T-cell (primary cell): ENCODE measurements at regions not wholly inside any gene's neighbourhood (a gene's known extent, or its start where the extent isn't known, plus 50 kb on each side); places are given as distances from the start of the nearest gene placed in this dataset.

Experiments
- ATAC-seq, 4 experiments: fragments of 200-7000 bp in 3 of 4; fragments of 150-1000 bp in 1 of 4; cut with Tn5 transposase; replicated peaks in 1 of 4; 1 replicate in 3 of 4; 2 replicates in 1 of 4; pipeline ENCODE4 v1.10.0; 2021; ENCODE audit warnings: moderate library complexity in 3 of 4, mild to moderate bottlenecking in 2 of 4, moderate number of reproducible peaks in 1 of 4
- CTCF ChIA-PET, 2 donors: fragments of 300-600 bp; sonication (Branson Sonifier 250); formaldehyde crosslinking; loops; one replicate each; lab custom pipeline; 2022; ENCODE audit warnings: antibody characterized with exemption in 2 of 2; lab: Charles Lee
- POLR2A ChIA-PET, 2 donors: fragments of 300-600 bp; sonication (Branson Sonifier 250); formaldehyde crosslinking; loops; one replicate each; lab custom pipeline; 2022; ENCODE audit warnings: antibody characterized with exemption in 2 of 2; lab: Charles Lee
- DNase-seq, 35 experiments: peaks; one replicate each; pipeline versions ENCODE4 v3.0.0 to v3.0.0-alpha.2; 2013 to 2023
- H3K27ac ChIP-seq: one replicate; pipeline ENCODE4 v1.5.1; 2013; ENCODE audit warnings: low read length
- H3K27me3 ChIP-seq, 2 experiments: replicated peaks in 1 of 2; 1 replicate in 1 of 2; 2 replicates in 1 of 2; pipeline versions ENCODE4 v1.6.1 to v1.7.0; 2013; ENCODE audit warnings: low read length in 1 of 2, mixed read lengths in 1 of 2; ENCODE audit not compliant: control insufficient read depth in 2 of 2, insufficient read depth in 2 of 2; ENCODE audit errors: extremely low read depth in 1 of 2
- H3K36me3 ChIP-seq, 2 donors: 1 replicate in 1 of 2; 2 replicates in 1 of 2; pipeline versions ENCODE4 v1.6.1 to v1.7.0; 2013; ENCODE audit warnings: low read length in 1 of 2; ENCODE audit not compliant: control insufficient read depth in 2 of 2, insufficient read depth in 1 of 2; ENCODE audit errors: extremely low read depth in 1 of 2
- H3K4me1 ChIP-seq, 2 experiments: 1 replicate in 1 of 2; 2 replicates in 1 of 2; pipeline versions ENCODE4 v1.6.1 to v1.7.0; 2013; ENCODE audit warnings: low read length in 2 of 2, mixed read lengths in 1 of 2; ENCODE audit not compliant: insufficient read depth in 2 of 2, control insufficient read depth in 1 of 2; ENCODE audit errors: extremely low read depth in 1 of 2
- H3K4me3 ChIP-seq, 2 donors: 1 replicate in 1 of 2; 2 replicates in 1 of 2; pipeline versions ENCODE4 v1.5.1 to v1.7.0; 2013; ENCODE audit warnings: mild to moderate bottlenecking in 2 of 2, low read length in 1 of 2, moderate library complexity in 1 of 2; ENCODE audit not compliant: control insufficient read depth in 1 of 2; ENCODE audit errors: extremely low read depth in 1 of 2
- H3K9me3 ChIP-seq: 2 replicates; pipeline ENCODE4 v1.7.0; 2013
- H3K27ac Mint-ChIP-seq, 2 donors: one replicate each; pipeline ENCODE4 v1.8.0; 2020 to 2021; ENCODE audit warnings: mild to moderate bottlenecking in 2 of 2, mixed read lengths in 2 of 2
- H3K27me3 Mint-ChIP-seq, 2 donors: one replicate each; pipeline ENCODE4 v1.8.0; 2021 to 2022; ENCODE audit warnings: mixed read lengths in 2 of 2
- H3K36me3 Mint-ChIP-seq: one replicate; pipeline ENCODE4 v1.8.0; 2021; ENCODE audit warnings: mixed read lengths
- H3K4me1 Mint-ChIP-seq, 3 donors: one replicate each; pipeline ENCODE4 v1.8.0; 2020 to 2022; ENCODE audit warnings: mixed read lengths in 3 of 3, mild to moderate bottlenecking in 1 of 3
- H3K4me3 Mint-ChIP-seq, 3 donors: one replicate each; pipeline ENCODE4 v1.8.0; 2020 to 2022; ENCODE audit warnings: mild to moderate bottlenecking in 3 of 3, mixed read lengths in 3 of 3, moderate library complexity in 3 of 3
- H3K9me3 Mint-ChIP-seq, 3 donors: one replicate each; pipeline ENCODE4 v1.8.0; 2020 to 2022; ENCODE audit warnings: mixed read lengths in 3 of 3
- WGBS: methylation state at CpG from one replicate; pipeline ENCODE4 v1.1.5; 2013; ENCODE audit warnings: missing lambda C conversion rate; ENCODE audit not compliant: insufficient coverage; 5-methylcytosine and 5-hydroxymethylcytosine counted together

DNA sequence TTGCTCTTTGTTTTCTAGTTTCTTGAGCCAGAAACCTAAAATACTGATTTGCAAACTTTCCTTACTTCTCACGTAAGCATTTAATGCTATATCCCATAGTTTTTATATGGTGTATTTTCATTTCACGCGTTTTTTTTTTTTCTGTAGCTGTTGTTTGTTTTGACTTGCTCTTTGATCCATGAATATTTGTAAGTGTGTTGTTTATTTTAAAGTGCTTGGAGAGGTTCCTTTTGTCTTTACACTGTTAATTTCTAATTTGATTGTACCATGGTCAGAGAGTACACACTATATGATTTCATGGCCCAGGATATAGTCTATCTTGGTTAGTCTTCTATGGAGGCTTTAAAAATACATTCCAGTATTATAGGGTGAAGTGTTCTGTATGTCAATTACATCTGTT lies 84.8 kb upstream of the RNF217 start:
- Histone ChIP-seq H3K4me1 (peaks cover 0 to 4% of the 10 kb centered on the region in 2 experiments), H3K9me3 (no peaks in the 10 kb centered on the region), H3K36me3 (no peaks in the 10 kb centered on the region), H3K27me3 (peaks cover 0 to 6% of the 10 kb centered on the region in 2 experiments), H3K27ac (no peak overlapping the region), H3K4me3 (no peak overlapping the region)
- H3K4me3 Mint-ChIP-seq, result no peak overlapping the region
- no peaks in the 10 kb centered on the region for H3K9me3 Mint-ChIP-seq
- H3K36me3 Mint-ChIP-seq, result no peaks in the 10 kb centered on the region
- no peak for DNase-seq
- no CpG with 5 or more reads among the region's 3 CpGs for WGBS
- POLR2A ChIA-PET, result no interaction called here
- ATAC-seq, result no peak
- H3K4me1 Mint-ChIP-seq, result peaks cover 1 to 5% (median 3%) of the 10 kb centered on the region in 3 donors
- CTCF ChIA-PET, result interaction anchor here in 1 of 2 donors (0.6 kb wide), 1 partner anchor 110 kb away, joined by 3 read pairs; no protein-coding TSS in a partner anchor
- H3K27ac Mint-ChIP-seq, result no peak overlapping the region
- H3K27me3 Mint-ChIP-seq, result peaks cover 3 to 7% of the 10 kb centered on the region in 2 donors

DNA sequence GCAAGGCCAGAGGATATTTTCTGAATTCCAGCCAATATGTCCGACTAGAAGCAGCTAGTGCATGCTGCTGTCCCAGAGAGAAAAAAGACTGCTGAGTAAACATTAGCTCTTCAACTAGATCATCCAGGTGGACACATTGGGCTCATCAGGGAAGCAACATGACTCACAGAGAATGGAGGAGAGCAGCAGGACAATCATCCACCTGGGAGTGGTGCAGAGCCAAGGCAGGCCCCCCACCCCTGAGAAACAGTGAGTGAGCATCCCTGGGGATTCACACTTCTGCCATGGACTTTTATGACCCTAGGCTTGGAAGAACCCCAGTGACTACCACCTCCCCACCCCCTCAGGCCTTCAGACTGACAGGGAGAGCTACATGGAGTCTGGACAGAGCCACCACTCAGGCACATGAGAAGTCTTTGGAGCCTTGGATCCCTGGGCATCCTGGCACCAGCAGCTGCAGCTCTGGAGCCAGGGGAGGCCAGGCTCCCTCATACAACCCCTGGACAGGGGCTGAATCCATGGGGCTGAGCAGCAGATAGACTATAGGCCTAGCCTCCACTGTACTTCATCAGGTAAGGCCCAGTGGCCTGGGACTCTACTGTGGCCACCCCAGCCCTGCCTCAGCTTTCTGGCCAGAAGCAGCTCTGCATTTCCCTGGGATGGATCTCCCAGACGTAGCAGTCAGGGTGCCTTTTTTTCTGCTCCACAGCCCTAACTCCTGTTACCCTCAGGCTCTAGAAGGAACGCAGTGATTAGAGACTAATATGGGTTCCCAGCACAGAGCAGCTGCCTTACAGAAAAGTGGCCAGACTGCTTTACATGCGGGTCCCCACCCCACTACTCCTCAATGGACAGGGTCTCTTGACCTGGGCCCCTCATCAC lies 82.9 kb upstream of the RNF217 start:
- 70% methylated on average over 4 of the region's 4 CpGs for WGBS
- no peak overlapping the region for H3K4me3 ChIP-seq
- POLR2A ChIA-PET, result no interaction called here
- Mint-ChIP-seq H3K36me3 (no peaks in the 10 kb centered on the region), H3K4me3 (no peak overlapping the region), H3K4me1 (peaks cover 3 to 9% (median 9%) of the 10 kb centered on the region in 3 donors), H3K27ac (no peak overlapping the region), H3K9me3 (no peaks in the 10 kb centered on the region), H3K27me3 (peaks cover 5 to 7% of the 10 kb centered on the region in 2 donors)
- no peak for ATAC-seq
- H3K9me3 ChIP-seq, result no peaks in the 10 kb centered on the region
- peaks cover 0 to 4% of the 10 kb centered on the region in 2 experiments for H3K4me1 ChIP-seq
- CTCF ChIA-PET, result no interaction called here
- peaks cover 0 to 6% of the 10 kb centered on the region in 2 experiments for H3K27me3 ChIP-seq
- DNase-seq, result no peak
- no peaks in the 10 kb centered on the region for H3K36me3 ChIP-seq
- no peak overlapping the region for H3K27ac ChIP-seq

DNA sequence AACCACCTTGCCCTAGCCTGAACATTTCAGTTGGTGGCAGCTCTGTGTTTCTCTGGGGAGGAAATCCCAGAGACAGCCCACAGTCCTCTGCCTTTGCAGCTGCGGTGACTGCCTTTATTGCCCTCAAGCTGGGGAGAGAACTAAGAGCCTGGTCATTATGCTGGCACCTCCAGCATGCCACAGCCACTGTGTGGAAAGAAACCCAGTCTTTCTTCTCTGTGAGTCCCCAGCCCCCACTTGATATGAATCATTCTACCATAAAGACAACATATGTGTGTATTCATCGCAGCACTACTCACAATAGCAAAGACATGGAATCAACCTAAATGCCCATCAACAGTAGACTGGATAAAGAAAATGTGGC lies 82.3 kb upstream of the RNF217 start:
- no peak overlapping the region for H3K4me3 ChIP-seq
- Mint-ChIP-seq H3K9me3 (no peaks in the 10 kb centered on the region), H3K27me3 (peaks cover 5 to 7% of the 10 kb centered on the region in 2 donors), H3K4me1 (peaks cover 3 to 9% (median 9%) of the 10 kb centered on the region in 3 donors), H3K36me3 (no peaks in the 10 kb centered on the region), H3K27ac (no peak overlapping the region), H3K4me3 (no peak overlapping the region)
- H3K9me3 ChIP-seq, result no peaks in the 10 kb centered on the region
- DNase-seq (no peak), ATAC-seq (no peak)
- no peak overlapping the region for H3K27ac ChIP-seq
- POLR2A ChIA-PET, result no interaction called here
- CTCF ChIA-PET, result no interaction called here
- no peaks in the 10 kb centered on the region for H3K36me3 ChIP-seq
- peaks cover 0 to 4% of the 10 kb centered on the region in 2 experiments for H3K4me1 ChIP-seq
- 86% methylated on average over 1 of the region's 2 CpGs for WGBS
- peaks cover 0 to 6% of the 10 kb centered on the region in 2 experiments for H3K27me3 ChIP-seq

DNA sequence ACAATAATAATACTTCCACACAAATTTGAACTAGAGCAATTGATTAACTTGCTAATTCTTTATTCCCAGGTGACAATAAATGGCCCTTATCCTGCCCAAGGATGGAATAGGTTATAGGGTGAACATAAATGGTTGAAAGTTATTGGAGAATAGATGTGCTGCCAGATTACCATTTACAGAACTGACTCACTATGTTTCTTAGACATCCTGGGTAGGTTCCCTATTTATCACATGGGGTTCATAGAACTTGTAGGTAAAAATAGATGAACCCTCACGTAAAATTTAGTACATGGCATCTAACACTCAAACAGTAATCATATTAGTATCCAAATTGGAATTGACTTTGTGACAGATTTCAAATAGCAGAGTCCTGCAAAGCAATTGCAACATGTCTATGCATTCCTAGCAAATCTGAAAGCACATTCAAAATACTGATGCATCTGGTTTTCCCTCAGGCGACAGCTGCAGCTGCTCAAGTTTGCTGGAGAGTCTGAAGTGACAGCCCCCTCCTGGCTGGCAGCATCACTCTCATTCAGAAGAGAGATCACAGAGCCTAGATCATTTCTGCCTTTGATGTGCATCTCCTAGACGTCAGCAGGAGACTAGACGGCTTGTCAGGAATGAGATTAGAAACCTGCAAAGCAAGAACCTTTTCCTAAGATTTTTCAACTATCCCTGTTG lies 80.2 kb upstream of the RNF217 start:
- Mint-ChIP-seq H3K4me1 (peaks cover 3 to 9% (median 9%) of the 10 kb centered on the region in 3 donors), H3K27me3 (peaks cover 5 to 7% of the 10 kb centered on the region in 2 donors), H3K27ac (no peak overlapping the region), H3K36me3 (no peaks in the 10 kb centered on the region), H3K4me3 (no peak overlapping the region), H3K9me3 (no peaks in the 10 kb centered on the region)
- Histone ChIP-seq H3K27me3 (peaks cover 0 to 6% of the 10 kb centered on the region in 2 experiments), H3K36me3 (no peaks in the 10 kb centered on the region), H3K4me3 (no peak overlapping the region), H3K27ac (no peak overlapping the region), H3K4me1 (peaks cover 0 to 4% of the 10 kb centered on the region in 2 experiments), H3K9me3 (no peaks in the 10 kb centered on the region)
- 22% methylated on average over 4 of the region's 4 CpGs for WGBS
- DNase-seq, result no peak
- POLR2A ChIA-PET, result no interaction called here
- ATAC-seq, result no peak
- CTCF ChIA-PET, result no interaction called here

DNA sequence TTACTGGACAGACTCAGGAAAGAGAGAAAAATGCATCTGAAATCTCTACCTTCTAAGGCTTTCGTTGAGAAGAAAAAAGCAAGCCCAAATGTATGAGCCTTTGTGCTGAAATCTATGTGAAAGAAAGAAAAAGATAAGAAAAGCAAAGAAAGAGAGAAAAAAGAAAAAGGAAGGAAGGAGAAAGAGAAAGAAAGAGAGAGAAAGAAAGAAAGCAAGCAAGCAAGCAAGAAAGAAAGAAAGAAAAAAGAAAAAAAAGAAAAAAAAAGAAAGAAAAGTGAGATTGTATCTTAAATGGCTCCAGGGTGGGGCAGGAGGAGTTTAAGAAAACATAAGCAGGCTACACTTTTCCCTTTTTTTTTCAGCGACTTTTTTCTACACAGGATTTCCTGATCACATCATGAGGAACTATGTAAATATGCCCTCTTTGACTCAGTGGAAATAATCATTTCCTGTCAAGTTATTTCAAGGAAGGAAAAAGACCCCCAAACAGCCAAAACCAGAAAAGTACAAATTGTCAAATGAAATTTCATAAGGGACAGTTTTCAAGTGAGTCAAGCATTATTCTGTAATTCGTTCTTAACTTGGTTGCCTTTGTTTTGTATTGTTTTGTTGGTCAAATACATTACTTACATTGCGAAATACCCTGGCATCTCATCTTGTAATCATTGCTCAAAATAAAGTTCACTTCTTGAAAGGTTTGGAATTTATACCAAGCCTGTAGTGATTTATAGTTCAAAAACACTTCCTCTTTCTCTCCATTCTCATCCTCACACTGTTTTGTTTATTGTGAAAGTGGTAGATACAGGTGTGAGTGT lies 79.5 kb upstream of the RNF217 start:
- H3K27ac ChIP-seq, result no peak overlapping the region
- Mint-ChIP-seq H3K27me3 (peaks cover 5 to 7% of the 10 kb centered on the region in 2 donors), H3K27ac (no peak overlapping the region), H3K4me3 (no peak overlapping the region), H3K4me1 (peaks cover 3 to 14% (median 9%) of the 10 kb centered on the region in 3 donors), H3K36me3 (no peaks in the 10 kb centered on the region), H3K9me3 (no peaks in the 10 kb centered on the region)
- no peaks in the 10 kb centered on the region for H3K36me3 ChIP-seq
- no peaks in the 10 kb centered on the region for H3K9me3 ChIP-seq
- peaks cover 0 to 6% of the 10 kb centered on the region in 2 experiments for H3K27me3 ChIP-seq
- ChIA-PET POLR2A (no interaction called here), CTCF (no interaction called here)
- peaks cover 0 to 4% of the 10 kb centered on the region in 2 experiments for H3K4me1 ChIP-seq
- no peak for ATAC-seq
- DNase-seq, result no peak
- no CpG with 5 or more reads among the region's 4 CpGs for WGBS
- H3K4me3 ChIP-seq, result no peak overlapping the region

DNA sequence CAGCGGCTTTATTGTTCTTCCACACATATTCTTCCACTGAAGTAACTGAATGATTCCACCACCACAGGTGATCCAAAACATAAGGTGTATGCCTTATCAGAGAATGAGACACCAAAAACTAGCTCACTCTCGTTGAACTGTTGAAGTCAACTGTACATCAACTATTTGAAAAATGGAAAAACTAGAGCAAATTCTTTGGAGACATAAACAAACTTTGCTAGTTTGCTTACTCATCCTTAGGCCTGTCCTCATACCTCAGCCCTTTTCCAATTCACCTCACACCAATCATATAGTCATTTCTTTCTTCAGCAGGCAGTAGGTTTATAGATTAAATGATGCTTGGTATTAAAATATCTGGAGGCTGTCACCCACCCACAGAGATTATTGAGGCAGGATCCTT lies 77.1 kb upstream of the RNF217 start:
- H3K9me3 ChIP-seq, result no peaks in the 10 kb centered on the region
- peaks cover 0 to 14% of the 10 kb centered on the region in 2 experiments for H3K4me1 ChIP-seq
- peaks cover under 1 to 5% of the 10 kb centered on the region in 2 donors for H3K27me3 Mint-ChIP-seq
- WGBS, result no CpG with 5 or more reads among the region's 2 CpGs
- peaks cover 14 to 33% (median 23%) of the 10 kb centered on the region in 3 donors for H3K4me1 Mint-ChIP-seq
- CTCF ChIA-PET, result no interaction called here
- H3K36me3 ChIP-seq, result no peaks in the 10 kb centered on the region
- no peak overlapping the region for H3K27ac ChIP-seq
- no peak overlapping the region for H3K4me3 ChIP-seq
- H3K4me3 Mint-ChIP-seq, result no peak overlapping the region
- H3K9me3 Mint-ChIP-seq, result no peaks in the 10 kb centered on the region
- POLR2A ChIA-PET, result no interaction called here
- no peaks in the 10 kb centered on the region for H3K27me3 ChIP-seq
- DNase-seq, result no peak
- H3K27ac Mint-ChIP-seq, result no peak overlapping the region
- H3K36me3 Mint-ChIP-seq, result no peaks in the 10 kb centered on the region
- no peak for ATAC-seq
